Retinal pigment epithelial cell (primary cell): ENCODE measurements at regions not wholly inside any gene's neighbourhood (a gene's known extent, or its start where the extent isn't known, plus 50 kb on each side); places are given as distances from the start of the nearest gene placed in this dataset.
"Not testable (repeated sequence)": the region's sequence is repeated elsewhere in the genome, so short reads cannot be mapped to it uniquely, and the experiment has no call there.

ENCODE experiments used
- DNase-seq: peaks from one replicate; pipeline ENCODE4 v3.0.0-alpha.2; 2010; ENCODE audit warnings: low read depth
- H3K4me3 ChIP-seq: 2 replicates; pipeline ENCODE4 v1.5.1; 2011; ENCODE audit warnings: mild to moderate bottlenecking, low read length, control low read depth, moderate library complexity
- CTCF ChIP-seq: conservative IDR thresholded peaks from 2 replicates; pipeline ENCODE4 v1.5.1; 2011; ENCODE audit warnings: low read depth, low read length, control low read depth, inconsistent platforms

- no peak overlapping the region for H3K4me3 ChIP-seq
- no peak for DNase-seq
- no peak for TF ChIP-seq CTCF
These were observed 111.3 kb upstream of the WARS2 start for GRCh38 chr1:119251751-119252150.

GRCh38 chr1:119253366-119253765 lies 112.9 kb upstream of the WARS2 start:
- H3K4me3 ChIP-seq: no peak overlapping the region
- DNase-seq: no peak
- TF ChIP-seq CTCF: no peak

- DNase-seq: no peak
- no peak for TF ChIP-seq CTCF
- H3K4me3 ChIP-seq: no peak overlapping the region
These were observed 113.7 kb upstream of the WARS2 start for GRCh38 chr1:119254067-119254720.

- H3K4me3 ChIP-seq, DNase-seq: not testable (repeated sequence)
These were observed 112.5 kb upstream of the HAO2 start for GRCh38 chr1:119256089-119256488.

- no peak for DNase-seq
- no peak for TF ChIP-seq CTCF
- no peak overlapping the region for H3K4me3 ChIP-seq
These were observed 108.1 kb upstream of the HAO2 start for GRCh38 chr1:119260506-119260905.

GRCh38 chr1:119266386-119266785 lies 102.2 kb upstream of the HAO2 start:
- no peak for TF ChIP-seq CTCF
- H3K4me3 ChIP-seq: no peak overlapping the region
- no peak for DNase-seq

- no peak overlapping the region for H3K4me3 ChIP-seq
These were observed 101.7 kb upstream of the HAO2 start for GRCh38 chr1:119266858-119267257.

GRCh38 chr1:119267288-119267687 lies 101.3 kb upstream of the HAO2 start:
- H3K4me3 ChIP-seq, DNase-seq: not testable (repeated sequence)

More at GRCh38 chr1:119266858-119267257, 101.7 kb upstream of the HAO2 start:
- no peak for DNase-seq
- TF ChIP-seq CTCF: no peak
